Vagina (tissue), 2 donors: ENCODE measurements at regions not wholly inside any gene's neighbourhood (a gene's known extent, or its start where the extent isn't known, plus 50 kb on each side); places are given as distances from the start of the nearest gene placed in this dataset.

Experiments
- POLR2A ChIP-seq, 2 donors: fragments of 450-650 bp; IDR thresholded peaks; one replicate each; pipeline ENCODE4 v1.6.1; 2017; ENCODE audit warnings: antibody characterized with exemption in 2 of 2, mild to moderate bottlenecking in 2 of 2, moderate library complexity in 2 of 2
- POLR2AphosphoS5 ChIP-seq, 2 donors: sonication (generic); formaldehyde crosslinking; IDR thresholded peaks; one replicate each; pipeline ENCODE4 v1.9.0; 2017; ENCODE audit warnings: antibody characterized with exemption in 2 of 2, mild to moderate bottlenecking in 2 of 2, low read depth in 1 of 2; ENCODE audit not compliant: insufficient read depth in 1 of 2
- TF ChIP-seq, protein P1 (sequence below), 3 experiments: fragments of 450-650 bp in 2 of 3; fragments of 200-600 bp in 1 of 3; sonication (generic) in 1 of 3; IDR thresholded peaks; one replicate each; pipeline ENCODE4 v1.5.1; 2017 to 2019; ENCODE audit warnings: antibody characterized with exemption in 3 of 3, mild to moderate bottlenecking in 2 of 3, moderate library complexity in 2 of 3

DNA sequence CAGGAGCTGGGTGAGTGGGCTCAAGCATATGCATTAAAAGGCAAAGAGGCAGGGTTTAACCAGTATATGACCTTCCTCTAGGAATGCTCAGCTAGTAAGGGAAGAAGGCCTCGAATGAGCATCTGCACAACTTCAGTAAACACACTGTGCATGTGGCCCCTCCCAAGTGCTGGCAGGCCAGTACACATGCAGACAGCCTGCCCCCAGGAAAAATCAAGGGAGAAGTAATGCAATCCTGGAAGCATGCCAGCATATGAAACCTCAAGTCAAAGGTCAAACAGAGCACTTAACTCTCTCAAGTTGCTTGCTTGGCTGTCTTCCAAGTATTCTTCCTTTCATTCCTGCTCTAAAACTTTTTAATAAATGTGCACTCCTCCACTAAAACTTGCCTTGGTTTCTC is 208.4 kb downstream of the ACTR3B start:
- TF ChIP-seq, protein P1, sequence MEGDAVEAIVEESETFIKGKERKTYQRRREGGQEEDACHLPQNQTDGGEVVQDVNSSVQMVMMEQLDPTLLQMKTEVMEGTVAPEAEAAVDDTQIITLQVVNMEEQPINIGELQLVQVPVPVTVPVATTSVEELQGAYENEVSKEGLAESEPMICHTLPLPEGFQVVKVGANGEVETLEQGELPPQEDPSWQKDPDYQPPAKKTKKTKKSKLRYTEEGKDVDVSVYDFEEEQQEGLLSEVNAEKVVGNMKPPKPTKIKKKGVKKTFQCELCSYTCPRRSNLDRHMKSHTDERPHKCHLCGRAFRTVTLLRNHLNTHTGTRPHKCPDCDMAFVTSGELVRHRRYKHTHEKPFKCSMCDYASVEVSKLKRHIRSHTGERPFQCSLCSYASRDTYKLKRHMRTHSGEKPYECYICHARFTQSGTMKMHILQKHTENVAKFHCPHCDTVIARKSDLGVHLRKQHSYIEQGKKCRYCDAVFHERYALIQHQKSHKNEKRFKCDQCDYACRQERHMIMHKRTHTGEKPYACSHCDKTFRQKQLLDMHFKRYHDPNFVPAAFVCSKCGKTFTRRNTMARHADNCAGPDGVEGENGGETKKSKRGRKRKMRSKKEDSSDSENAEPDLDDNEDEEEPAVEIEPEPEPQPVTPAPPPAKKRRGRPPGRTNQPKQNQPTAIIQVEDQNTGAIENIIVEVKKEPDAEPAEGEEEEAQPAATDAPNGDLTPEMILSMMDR (IDR thresholded peaks at IDR 0.05): no peak
- no peak for TF ChIP-seq POLR2A (IDR thresholded peaks at IDR 0.05)
- no peak for TF ChIP-seq POLR2AphosphoS5 (IDR thresholded peaks at IDR 0.05; ENCODE audit: insufficient read depth in 1 of 2, low read depth in 1 of 2)
